Activated CD4-positive, alpha-beta T cell treated with anti-CD3 and anti-CD28 coated beads for 4 hours (primary cell): ENCODE measurements at regions not wholly inside any gene's neighbourhood (a gene's known extent, or its start where the extent isn't known, plus 50 kb on each side); places are given as distances from the start of the nearest gene placed in this dataset.

Experiments used
- DNase-seq, 2 donors: peaks; one replicate each; pipeline ENCODE4 v3.0.0-alpha.2; 2020

- no peak for DNase-seq
Observed at GRCh38 chr6:156725712-156726111, 51.5 kb upstream of the ARID1B start.

GRCh38 chr6:156720691-156721685 is 56.2 kb upstream of the ARID1B start:
- DNase-seq: no peak

GRCh38 chr6:156719720-156720563 is 57.2 kb upstream of the ARID1B start:
- DNase-seq: peak; percentile 71 to 76

- DNase-seq: no peak
Observed at GRCh38 chr6:156719395-156719719, 57.8 kb upstream of the ARID1B start.

- DNase-seq: no peak
Observed at GRCh38 chr6:156718647-156719394, 58.4 kb upstream of the ARID1B start.

GRCh38 chr6:156717542-156717941 is 59.6 kb upstream of the ARID1B start:
- DNase-seq: no peak

- no peak for DNase-seq
Observed at GRCh38 chr6:156715839-156716238, 61.3 kb upstream of the ARID1B start.

GRCh38 chr6:156713548-156713947 is 63.6 kb upstream of the ARID1B start:
- no peak for DNase-seq

- no peak for DNase-seq
Observed at GRCh38 chr6:156710479-156710878, 66.7 kb upstream of the ARID1B start.

GRCh38 chr6:156707818-156708217 is 69.4 kb upstream of the ARID1B start:
- no peak for DNase-seq

GRCh38 chr6:156703719-156704118 is 73.5 kb upstream of the ARID1B start:
- no peak for DNase-seq

GRCh38 chr6:156701966-156702365 is 75.2 kb upstream of the ARID1B start:
- no peak for DNase-seq

- no peak for DNase-seq
Observed at GRCh38 chr6:156700440-156701057, 76.6 kb upstream of the ARID1B start.

- no peak for DNase-seq
Observed at GRCh38 chr6:156699935-156700334, 77.2 kb upstream of the ARID1B start.

GRCh38 chr6:156699017-156699421 is 78.2 kb upstream of the ARID1B start:
- no peak for DNase-seq

- DNase-seq: no peak
Observed at GRCh38 chr6:156698239-156699016, 78.8 kb upstream of the ARID1B start.

GRCh38 chr6:156697225-156697830 is 79.8 kb upstream of the ARID1B start:
- DNase-seq: no peak

GRCh38 chr6:156695742-156696141 is 81.4 kb upstream of the ARID1B start:
- DNase-seq: no peak

- DNase-seq: no peak
Observed at GRCh38 chr6:156694679-156695078, 82.5 kb upstream of the ARID1B start.

GRCh38 chr6:156691018-156691417 is 86.2 kb upstream of the ARID1B start:
- no peak for DNase-seq

GRCh38 chr6:156689656-156690055 is 87.5 kb upstream of the ARID1B start:
- no peak for DNase-seq
